ENCODE measurements at regions not wholly inside any gene's neighbourhood (a gene's known extent, or its start where the extent isn't known, plus 50 kb on each side); places are given as distances from the start of the nearest gene placed in this dataset.

GRCh38 chr6:164016056-164016455 is 601.5 kb downstream of the QKI start:
- DNase-seq (ENCODE audit: low read depth in 2 of 3, low spot score in 2 of 3), result no peak

- DNase-seq (ENCODE audit: low read depth in 2 of 3, low spot score in 2 of 3), result no peak
Observed at GRCh38 chr6:164015088-164015484, 600.6 kb downstream of the QKI start.

GRCh38 chr6:164014346-164015087 is 600.0 kb downstream of the QKI start:
- DNase-seq (ENCODE audit: low read depth in 2 of 3, low spot score in 2 of 3), result no peak

- no peak for DNase-seq (ENCODE audit: low read depth in 2 of 3, low spot score in 2 of 3)
Observed at GRCh38 chr6:164013480-164014208, 599.1 kb downstream of the QKI start.

- no peak for DNase-seq (ENCODE audit: low read depth in 2 of 3, low spot score in 2 of 3)
Observed at GRCh38 chr6:164011321-164011720, 596.8 kb downstream of the QKI start.

- DNase-seq (ENCODE audit: low read depth in 2 of 3, low spot score in 2 of 3), result no peak
Observed at GRCh38 chr6:164010441-164011103, 596.1 kb downstream of the QKI start.

- no peak for DNase-seq (ENCODE audit: low read depth in 2 of 3, low spot score in 2 of 3)
Observed at GRCh38 chr6:164008902-164009301, 594.4 kb downstream of the QKI start.

GRCh38 chr6:164007881-164008280 is 593.4 kb downstream of the QKI start:
- DNase-seq (ENCODE audit: low read depth in 2 of 3, low spot score in 2 of 3), result no peak

GRCh38 chr6:164006459-164006858 is 591.9 kb downstream of the QKI start:
- DNase-seq (ENCODE audit: low read depth in 2 of 3, low spot score in 2 of 3), result no peak

- no peak for DNase-seq (ENCODE audit: low read depth in 2 of 3, low spot score in 2 of 3)
Observed at GRCh38 chr6:164005004-164005711, 590.6 kb downstream of the QKI start.

- no peak for DNase-seq (ENCODE audit: low read depth in 2 of 3, low spot score in 2 of 3)
Observed at GRCh38 chr6:164000276-164000675, 585.8 kb downstream of the QKI start.

GRCh38 chr6:163999475-164000125 is 585.1 kb downstream of the QKI start:
- DNase-seq (ENCODE audit: low read depth in 2 of 3, low spot score in 2 of 3), result peak in 1 of 3 donors; percentile 7

GRCh38 chr6:163998496-163998895 is 584.0 kb downstream of the QKI start:
- no peak for DNase-seq (ENCODE audit: low read depth in 2 of 3, low spot score in 2 of 3)

GRCh38 chr6:163996491-163996890 is 582.0 kb downstream of the QKI start:
- DNase-seq (ENCODE audit: low read depth in 2 of 3, low spot score in 2 of 3), result no peak

GRCh38 chr6:163994566-163994965 is 580.0 kb downstream of the QKI start:
- DNase-seq (ENCODE audit: low read depth in 2 of 3, low spot score in 2 of 3), result no peak

- no peak for DNase-seq (ENCODE audit: low read depth in 2 of 3, low spot score in 2 of 3)
Observed at GRCh38 chr6:163992701-163993100, 578.2 kb downstream of the QKI start.

- no peak for DNase-seq (ENCODE audit: low read depth in 2 of 3, low spot score in 2 of 3)
Observed at GRCh38 chr6:163992056-163992455, 577.5 kb downstream of the QKI start.

GRCh38 chr6:163991321-163991720 is 576.8 kb downstream of the QKI start:
- no peak for DNase-seq (ENCODE audit: low read depth in 2 of 3, low spot score in 2 of 3)

- no peak for DNase-seq (ENCODE audit: low read depth in 2 of 3, low spot score in 2 of 3)
Observed at GRCh38 chr6:163986313-163986712, 571.8 kb downstream of the QKI start.

GRCh38 chr6:163985710-163986109 is 571.2 kb downstream of the QKI start:
- DNase-seq (ENCODE audit: low read depth in 2 of 3, low spot score in 2 of 3), result no peak

GRCh38 chr6:163985040-163985439 is 570.5 kb downstream of the QKI start:
- DNase-seq (ENCODE audit: low read depth in 2 of 3, low spot score in 2 of 3), result no peak

Measured in hematopoietic multipotent progenitor cell (in vitro differentiated cells).